Stimulated activated effector memory CD8-positive, alpha-beta T cell treated with anti-CD3 and anti-CD28 coated beads, Interleukin-12 subunit alpha, Interleukin-12 subunit beta, amount 100 ng/mL, for 72 hours (primary cell): ENCODE measurements at regions not wholly inside any gene's neighbourhood (a gene's known extent, or its start where the extent isn't known, plus 50 kb on each side); places are given as distances from the start of the nearest gene placed in this dataset.
"Not testable (repeated sequence)": the region's sequence is repeated elsewhere in the genome, so short reads cannot be mapped to it uniquely, and the experiment has no call there.

Experiments used
- ATAC-seq: fragments of 150-1000 bp; cut with Tn5 transposase; 2 replicates; pipeline ENCODE4 v1.10.0; 2021
- DNase-seq, 2 donors: peaks; one replicate each; pipeline ENCODE4 v3.0.0; 2021 to 2022; ENCODE audit warnings: low spot score in 2 of 2
- H3K27ac Mint-ChIP-seq: one replicate; pipeline ENCODE4 v1.8.0; 2022; ENCODE audit warnings: mild to moderate bottlenecking, mixed read lengths
- H3K36me3 Mint-ChIP-seq: one replicate; pipeline ENCODE4 v1.8.0; 2022; ENCODE audit warnings: mild to moderate bottlenecking, mixed read lengths
- H3K4me1 Mint-ChIP-seq: one replicate; pipeline ENCODE4 v1.8.0; 2022; ENCODE audit warnings: mixed read lengths
- H3K4me3 Mint-ChIP-seq: one replicate; pipeline ENCODE4 v1.8.0; 2022; ENCODE audit warnings: mild to moderate bottlenecking, mixed read lengths
- H3K9me3 Mint-ChIP-seq: one replicate; pipeline ENCODE4 v1.8.0; 2022; ENCODE audit warnings: mixed read lengths

GRCh38 chr18:56438480-56438879 lies 199.9 kb downstream of the TXNL1 start:
- not testable (repeated sequence) for H3K4me3 Mint-ChIP-seq, H3K27ac Mint-ChIP-seq, ATAC-seq, H3K9me3 Mint-ChIP-seq, DNase-seq, H3K4me1 Mint-ChIP-seq, H3K36me3 Mint-ChIP-seq

GRCh38 chr18:56436651-56437050 lies 201.7 kb downstream of the TXNL1 start:
- no peaks in the 10 kb centered on the region for H3K4me1 Mint-ChIP-seq
- H3K9me3 Mint-ChIP-seq, result peaks cover 6% of the 10 kb centered on the region
- no peak for DNase-seq
- H3K4me3 Mint-ChIP-seq, result no peak overlapping the region
- no peak overlapping the region for H3K27ac Mint-ChIP-seq
- no peak for ATAC-seq
- H3K36me3 Mint-ChIP-seq, result no peaks in the 10 kb centered on the region

GRCh38 chr18:56433919-56434318 lies 204.5 kb downstream of the TXNL1 start:
- ATAC-seq (no peak), DNase-seq (no peak)
- Mint-ChIP-seq H3K4me1 (no peaks in the 10 kb centered on the region), H3K27ac (no peak overlapping the region), H3K9me3 (peaks cover 3% of the 10 kb centered on the region), H3K36me3 (no peaks in the 10 kb centered on the region), H3K4me3 (no peak overlapping the region)

- no peaks in the 10 kb centered on the region for H3K4me1 Mint-ChIP-seq
- H3K9me3 Mint-ChIP-seq, result peaks cover 3% of the 10 kb centered on the region
- no peak for DNase-seq
- no peak for ATAC-seq
- H3K36me3 Mint-ChIP-seq, result no peaks in the 10 kb centered on the region
- no peak overlapping the region for H3K27ac Mint-ChIP-seq
- H3K4me3 Mint-ChIP-seq, result no peak overlapping the region
Measured at GRCh38 chr18:56431551-56431950, 206.8 kb downstream of the TXNL1 start.

- H3K4me3 Mint-ChIP-seq, result no peak overlapping the region
- H3K4me1 Mint-ChIP-seq, result no peaks in the 10 kb centered on the region
- ATAC-seq, result no peak
- H3K9me3 Mint-ChIP-seq, result peaks cover 6% of the 10 kb centered on the region
- no peak overlapping the region for H3K27ac Mint-ChIP-seq
- no peak for DNase-seq
- H3K36me3 Mint-ChIP-seq, result no peaks in the 10 kb centered on the region
Measured at GRCh38 chr18:56423626-56424025, 214.8 kb downstream of the TXNL1 start.

- Mint-ChIP-seq H3K27ac (no peak overlapping the region), H3K4me3 (no peak overlapping the region)
Measured at GRCh38 chr18:56421647-56422046, 216.7 kb downstream of the TXNL1 start.

GRCh38 chr18:56420868-56421267 lies 217.5 kb downstream of the TXNL1 start:
- H3K27ac Mint-ChIP-seq, H3K36me3 Mint-ChIP-seq, H3K4me1 Mint-ChIP-seq, H3K4me3 Mint-ChIP-seq, DNase-seq, ATAC-seq: not testable (repeated sequence)
- H3K9me3 Mint-ChIP-seq, result peaks cover 14% of the 10 kb centered on the region

More at GRCh38 chr18:56421647-56422046, 216.7 kb downstream of the TXNL1 start:
- no peak for DNase-seq
- no peak for ATAC-seq
- peaks cover 10% of the 10 kb centered on the region for H3K9me3 Mint-ChIP-seq
- H3K4me1 Mint-ChIP-seq, result no peaks in the 10 kb centered on the region
- no peaks in the 10 kb centered on the region for H3K36me3 Mint-ChIP-seq

GRCh38 chr18:56414357-56414756 lies 224.0 kb downstream of the TXNL1 start:
- Mint-ChIP-seq H3K4me1 (no peaks in the 10 kb centered on the region), H3K9me3 (peaks cover 14% of the 10 kb centered on the region)

GRCh38 chr18:56413862-56414261 lies 224.5 kb downstream of the TXNL1 start:
- Mint-ChIP-seq H3K9me3 (peaks cover 14% of the 10 kb centered on the region), H3K4me3 (no peak overlapping the region), H3K36me3 (no peaks in the 10 kb centered on the region), H3K27ac (no peak overlapping the region), H3K4me1 (no peaks in the 10 kb centered on the region)
- DNase-seq, result no peak
- no peak for ATAC-seq

More at GRCh38 chr18:56414357-56414756, 224.0 kb downstream of the TXNL1 start:
- ATAC-seq, result no peak
- no peaks in the 10 kb centered on the region for H3K36me3 Mint-ChIP-seq
- no peak overlapping the region for H3K4me3 Mint-ChIP-seq
- no peak overlapping the region for H3K27ac Mint-ChIP-seq
- no peak for DNase-seq

GRCh38 chr18:56412951-56413350 lies 225.4 kb downstream of the TXNL1 start:
- no peak overlapping the region for H3K4me3 Mint-ChIP-seq
- H3K4me1 Mint-ChIP-seq, result no peaks in the 10 kb centered on the region
- peaks cover 11% of the 10 kb centered on the region for H3K9me3 Mint-ChIP-seq
- ATAC-seq (no peak), DNase-seq (no peak)
- no peaks in the 10 kb centered on the region for H3K36me3 Mint-ChIP-seq
- no peak overlapping the region for H3K27ac Mint-ChIP-seq

- H3K27ac Mint-ChIP-seq, result no peak overlapping the region
- no peaks in the 10 kb centered on the region for H3K36me3 Mint-ChIP-seq
- DNase-seq (no peak), ATAC-seq (no peak)
- peaks cover 7% of the 10 kb centered on the region for H3K9me3 Mint-ChIP-seq
- H3K4me1 Mint-ChIP-seq, result no peaks in the 10 kb centered on the region
- H3K4me3 Mint-ChIP-seq, result no peak overlapping the region
Measured at GRCh38 chr18:56409736-56410135, 228.7 kb downstream of the TXNL1 start.

GRCh38 chr18:56407646-56408180 lies 230.7 kb downstream of the TXNL1 start:
- no peak for DNase-seq
- Mint-ChIP-seq H3K4me1 (no peaks in the 10 kb centered on the region), H3K4me3 (no peak overlapping the region), H3K36me3 (no peaks in the 10 kb centered on the region), H3K27ac (no peak overlapping the region), H3K9me3 (peaks cover 7% of the 10 kb centered on the region)
- no peak for ATAC-seq

GRCh38 chr18:56402872-56403516 lies 235.4 kb downstream of the TXNL1 start:
- peaks cover 9% of the 10 kb centered on the region for H3K9me3 Mint-ChIP-seq
- no peak overlapping the region for H3K27ac Mint-ChIP-seq
- DNase-seq (no peak), ATAC-seq (no peak)
- no peaks in the 10 kb centered on the region for H3K4me1 Mint-ChIP-seq
- H3K4me3 Mint-ChIP-seq, result no peak overlapping the region
- no peaks in the 10 kb centered on the region for H3K36me3 Mint-ChIP-seq

GRCh38 chr18:56393870-56394269 lies 244.5 kb downstream of the TXNL1 start:
- Mint-ChIP-seq H3K4me3 (no peak overlapping the region), H3K9me3 (peaks cover 4% of the 10 kb centered on the region), H3K27ac (no peak overlapping the region), H3K36me3 (no peaks in the 10 kb centered on the region), H3K4me1 (no peaks in the 10 kb centered on the region)
- ATAC-seq, result no peak
- DNase-seq, result no peak

GRCh38 chr18:56391931-56392590 lies 246.3 kb downstream of the TXNL1 start:
- ATAC-seq, result no peak
- H3K27ac Mint-ChIP-seq, result no peak overlapping the region
- H3K36me3 Mint-ChIP-seq, result no peaks in the 10 kb centered on the region
- no peaks in the 10 kb centered on the region for H3K4me1 Mint-ChIP-seq
- no peak for DNase-seq
- H3K4me3 Mint-ChIP-seq, result no peak overlapping the region
- H3K9me3 Mint-ChIP-seq, result no peaks in the 10 kb centered on the region

GRCh38 chr18:56390626-56391025 lies 247.8 kb downstream of the TXNL1 start:
- H3K4me1 Mint-ChIP-seq, result no peaks in the 10 kb centered on the region
- ATAC-seq, result no peak

More at GRCh38 chr18:56390626-56391025, 247.8 kb downstream of the TXNL1 start:
- peaks cover 4% of the 10 kb centered on the region for H3K9me3 Mint-ChIP-seq
- DNase-seq, result no peak
- no peak overlapping the region for H3K27ac Mint-ChIP-seq
- H3K4me3 Mint-ChIP-seq, result no peak overlapping the region
- no peaks in the 10 kb centered on the region for H3K36me3 Mint-ChIP-seq
